Muscle of arm (tissue), 1 donor: ENCODE measurements at regions not wholly inside any gene's neighbourhood (a gene's known extent, or its start where the extent isn't known, plus 50 kb on each side); places are given as distances from the start of the nearest gene placed in this dataset.
"Not testable (repeated sequence)": the region's sequence is repeated elsewhere in the genome, so short reads cannot be mapped to it uniquely, and the experiment has no call there.

Experiments
- DNase-seq: peaks from one replicate; pipeline ENCODE4 v3.0.0-alpha.2; 2013

DNA sequence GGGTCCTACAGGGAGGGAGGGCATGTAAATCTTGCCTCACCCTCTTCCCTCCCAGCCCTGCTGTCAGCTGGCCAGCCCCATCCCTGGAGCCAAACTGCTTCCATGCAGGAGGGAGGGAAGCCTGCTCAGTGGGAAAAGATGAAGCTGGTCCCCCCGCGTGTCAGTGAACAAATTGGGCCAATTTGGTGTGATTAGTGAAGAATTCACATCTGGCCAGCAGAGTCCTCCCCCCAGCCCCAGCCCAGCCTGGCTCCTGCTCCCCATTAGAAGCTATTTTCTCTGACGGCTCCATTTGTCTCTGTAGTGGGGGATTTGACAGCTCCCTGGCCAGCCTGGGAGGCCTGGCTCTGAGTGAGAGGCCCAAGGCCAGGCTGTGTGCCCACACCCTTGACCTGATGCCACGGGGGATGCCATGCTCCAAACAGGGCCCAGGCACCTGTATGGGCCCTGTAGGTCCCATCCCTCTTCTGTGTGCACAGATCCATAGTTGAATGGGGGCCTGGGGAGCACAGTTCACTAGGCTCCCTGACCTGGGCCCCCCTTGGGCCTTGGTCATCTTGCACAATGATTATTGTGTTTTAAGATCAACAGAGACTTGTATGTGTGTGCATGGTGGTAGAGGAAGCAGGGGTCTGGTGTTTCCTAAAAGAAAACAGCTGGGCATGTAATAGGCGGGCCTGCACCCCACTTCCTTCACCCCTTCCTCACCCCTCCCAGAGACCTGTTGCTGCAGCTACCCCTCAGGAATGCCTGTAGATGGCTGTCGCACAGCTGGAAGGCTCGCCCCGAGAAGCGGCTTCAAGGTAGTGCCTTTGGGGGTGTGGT is 50.7 kb upstream of the TAC4 start:
- DNase-seq, result peak; percentile 6

GRCh38 chr17:49899191-49899485 is 51.3 kb upstream of the TAC4 start:
- DNase-seq, result no peak

DNA sequence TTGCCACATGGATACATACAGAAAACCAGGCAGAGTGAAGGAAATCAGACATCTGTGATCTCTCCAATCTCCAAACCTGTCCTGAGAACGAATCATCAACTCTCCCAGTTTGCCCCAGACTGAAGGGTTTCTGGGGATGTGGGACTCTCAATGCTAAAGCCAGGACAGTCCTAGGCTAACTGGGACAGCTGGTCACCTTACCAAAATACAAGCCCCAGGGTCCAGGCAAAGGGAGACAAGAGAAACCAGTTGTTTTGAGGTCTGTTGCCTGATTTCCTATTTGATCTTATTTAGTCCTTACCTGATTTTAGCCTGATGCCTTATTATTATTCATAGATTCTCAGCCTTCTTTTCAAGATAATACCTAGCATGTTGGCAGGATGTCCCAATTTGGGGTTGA is 51.7 kb upstream of the TAC4 start:
- DNase-seq, result no peak

- DNase-seq, result not testable (repeated sequence)
Measured at GRCh38 chr17:49900801-49901200, 52.9 kb upstream of the TAC4 start.

DNA sequence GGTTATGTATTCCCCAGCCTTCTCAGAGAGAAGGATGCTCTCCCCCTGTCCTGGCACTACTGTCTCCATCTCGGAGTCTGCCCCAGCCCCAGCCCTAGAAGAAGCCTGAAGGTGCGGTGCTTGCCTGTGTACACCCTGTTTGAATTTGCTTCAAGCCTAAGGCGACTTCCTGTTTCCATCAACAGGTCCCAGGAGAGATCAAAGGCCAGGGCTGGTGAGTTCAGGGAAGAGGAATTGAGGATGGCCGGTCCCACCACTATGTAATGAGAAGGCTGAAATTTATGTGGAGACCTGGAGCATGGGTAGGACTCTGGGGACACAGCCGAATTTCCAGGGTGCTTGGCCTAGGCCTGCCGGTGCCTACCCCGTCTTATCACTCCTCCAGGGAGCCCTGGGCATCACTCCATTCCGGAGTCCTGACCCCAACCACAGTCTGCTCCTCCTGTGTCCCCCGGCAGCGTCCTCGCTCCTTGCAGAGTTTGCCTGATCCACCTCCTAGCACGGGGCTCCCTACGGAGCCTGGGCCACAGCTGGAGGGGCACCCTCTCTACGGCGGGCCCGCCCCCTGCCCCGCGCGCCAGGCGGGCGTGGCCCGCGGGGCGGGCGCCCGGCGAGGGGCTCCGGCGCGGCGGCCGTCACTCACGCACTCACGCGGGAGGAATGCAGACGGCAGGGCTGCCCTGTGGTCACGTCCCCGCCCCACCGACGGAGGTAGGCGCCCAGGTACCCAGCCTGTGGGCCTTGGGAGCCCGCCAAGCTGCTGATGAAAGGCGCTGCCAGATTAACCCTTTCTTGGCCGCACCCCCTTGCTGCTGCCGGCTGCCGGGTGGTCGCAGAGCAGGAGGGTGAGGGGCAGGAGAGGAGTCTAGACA is 53.8 kb upstream of the TAC4 start:
- DNase-seq, result no peak

- no peak for DNase-seq
Measured at GRCh38 chr17:49903523-49903922, 55.7 kb upstream of the TAC4 start.

GRCh38 chr17:49904893-49905292 is 57.0 kb upstream of the TAC4 start:
- no peak for DNase-seq

DNA sequence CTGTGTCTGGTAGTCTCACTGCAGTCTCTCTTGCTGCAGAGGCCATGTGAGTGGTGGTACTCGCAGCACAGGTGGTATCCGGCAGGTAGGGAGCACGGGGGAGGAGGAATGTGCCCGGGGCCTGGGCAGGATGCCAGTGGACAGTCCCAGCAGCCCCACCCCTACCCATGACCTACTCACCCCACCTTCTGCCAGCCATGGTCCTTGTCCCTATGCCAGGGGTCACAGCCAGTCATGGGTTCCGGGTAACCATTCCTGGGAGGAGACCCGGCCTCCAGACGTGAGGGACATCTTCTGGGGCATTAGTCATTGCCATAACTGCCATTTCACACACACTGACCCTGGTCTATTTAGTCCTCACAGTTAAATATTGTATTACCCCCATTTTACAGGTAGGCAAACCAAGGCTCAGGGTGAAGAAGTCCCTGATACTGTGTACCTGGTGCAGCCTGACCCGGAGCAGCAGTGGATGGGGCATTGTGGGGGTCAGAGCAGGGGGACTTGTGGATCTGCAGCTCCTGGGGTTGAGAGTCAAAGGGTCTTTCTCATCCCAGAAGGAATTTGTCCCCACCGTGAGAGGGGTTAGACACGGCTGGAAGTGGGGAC is 58.8 kb upstream of the TAC4 start:
- no peak for DNase-seq

GRCh38 chr17:49907279-49907678 is 59.4 kb upstream of the TAC4 start:
- DNase-seq, result no peak

DNA sequence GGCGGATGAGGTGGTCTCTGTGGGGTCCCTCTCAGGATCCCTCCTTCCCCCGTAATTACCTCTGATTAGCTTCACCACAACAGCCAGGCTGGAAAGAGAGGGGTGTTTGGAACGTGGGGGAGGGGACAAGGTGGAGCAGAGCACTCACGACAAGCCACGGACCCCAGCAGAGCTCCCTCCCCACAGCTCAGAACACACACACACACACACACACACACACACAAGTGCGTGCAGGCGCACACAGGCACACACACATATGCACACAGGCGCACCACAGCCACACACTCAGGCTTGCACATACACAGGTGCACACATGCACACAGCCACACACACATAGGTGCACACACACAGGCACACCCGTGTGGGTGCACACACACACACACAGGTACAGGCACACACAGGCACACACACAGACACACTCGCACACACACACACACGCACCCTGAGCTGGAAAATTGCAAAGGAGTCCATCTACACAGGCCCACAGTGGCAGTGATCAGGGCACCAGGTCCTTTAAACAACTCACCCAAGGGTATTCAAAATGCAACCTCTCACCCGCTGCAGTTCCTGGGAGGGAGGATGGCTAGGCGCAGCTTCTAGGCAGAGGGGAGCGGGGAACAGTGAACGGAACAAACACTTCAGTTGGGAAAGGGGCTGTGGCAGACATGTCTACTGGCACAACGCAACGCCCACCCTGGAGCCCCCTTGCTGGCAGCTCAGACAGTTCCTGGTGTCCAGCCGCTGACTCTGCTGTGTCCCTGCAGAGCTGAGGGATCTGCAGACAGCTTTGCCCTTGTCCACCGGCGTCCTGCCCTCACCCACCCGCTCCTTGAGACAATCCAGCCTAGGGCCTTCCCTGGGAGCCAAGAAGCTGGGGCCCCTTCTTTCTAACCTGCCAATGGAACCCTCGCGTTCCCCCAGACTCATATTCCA is 59.9 kb upstream of the DLX4 start:
- no peak for DNase-seq

DNA sequence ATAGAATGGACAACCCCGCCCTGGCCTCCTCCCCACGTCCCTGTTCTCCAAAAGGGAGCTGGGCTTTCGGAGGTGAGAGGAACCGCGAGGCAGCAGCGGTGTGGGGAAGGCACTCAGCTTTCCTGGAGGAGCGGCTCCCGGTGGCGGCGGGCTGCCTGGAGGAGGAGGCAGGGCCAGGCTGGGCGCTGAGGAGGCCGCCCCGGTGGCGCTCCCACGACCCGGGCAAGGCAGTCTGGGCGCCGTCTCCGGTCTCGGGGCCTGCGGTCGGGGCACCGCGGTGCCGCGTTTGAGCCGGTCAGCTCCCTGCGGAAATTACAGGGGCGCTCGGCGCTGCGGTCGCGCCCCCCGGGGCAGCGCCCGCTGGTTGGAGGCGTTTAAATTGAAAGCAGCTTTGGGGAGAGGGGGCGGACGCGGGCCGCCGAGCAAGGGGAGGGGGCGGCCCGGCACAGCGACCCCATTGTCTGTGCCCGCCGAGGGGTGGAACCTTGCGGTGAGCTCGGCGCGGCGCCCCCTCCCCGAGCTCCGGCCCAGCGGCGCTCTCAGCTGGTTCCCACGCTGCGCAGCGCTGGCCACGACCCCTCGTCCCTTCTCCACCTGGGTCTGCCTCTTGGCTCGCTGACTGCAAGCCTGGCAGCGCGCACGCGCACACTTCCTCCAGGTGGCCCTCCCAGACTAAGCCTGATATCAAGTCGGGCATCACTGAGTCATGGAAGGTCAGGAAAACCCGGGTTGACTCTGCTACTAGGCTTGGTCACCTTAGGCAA is 58.7 kb upstream of the DLX4 start:
- no peak for DNase-seq

DNA sequence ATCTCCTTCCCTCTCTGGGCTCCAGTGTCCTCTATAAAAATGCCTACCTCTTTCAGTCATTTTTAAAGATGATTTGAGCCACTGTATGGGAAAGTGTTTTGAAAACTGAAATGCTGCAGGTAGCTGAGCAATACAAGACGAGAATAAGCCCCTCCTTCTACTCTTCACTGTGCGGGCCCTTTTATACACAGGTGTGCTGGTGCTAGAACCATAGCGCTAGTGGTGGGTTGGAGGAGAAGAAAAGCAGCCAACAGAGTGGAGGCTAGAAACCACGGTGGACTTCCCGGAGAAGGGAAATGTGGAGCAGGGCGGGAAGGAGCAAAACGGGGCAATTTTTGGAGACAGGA is 58.2 kb upstream of the DLX4 start:
- no peak for DNase-seq

DNA sequence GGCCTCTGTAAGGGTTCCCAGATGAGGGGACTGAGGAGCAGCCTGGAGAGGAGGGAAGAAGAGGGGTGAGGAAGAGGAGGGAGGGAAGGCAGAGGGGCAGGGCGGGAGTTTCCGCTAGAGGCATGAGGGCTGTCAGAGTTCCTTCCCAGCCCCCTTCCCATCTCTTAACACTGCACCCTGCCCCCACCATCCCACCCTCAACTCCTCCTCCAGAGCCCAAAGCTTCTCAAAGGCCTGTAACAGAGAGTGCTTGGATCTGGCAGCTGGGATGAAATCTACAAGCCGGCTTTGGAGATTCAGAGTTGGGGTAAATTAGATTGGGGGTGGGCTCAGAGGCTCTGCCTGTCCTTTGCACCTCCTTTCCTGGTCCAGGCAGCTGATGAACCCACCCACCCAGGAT is 57.3 kb upstream of the DLX4 start:
- DNase-seq, result no peak

DNA sequence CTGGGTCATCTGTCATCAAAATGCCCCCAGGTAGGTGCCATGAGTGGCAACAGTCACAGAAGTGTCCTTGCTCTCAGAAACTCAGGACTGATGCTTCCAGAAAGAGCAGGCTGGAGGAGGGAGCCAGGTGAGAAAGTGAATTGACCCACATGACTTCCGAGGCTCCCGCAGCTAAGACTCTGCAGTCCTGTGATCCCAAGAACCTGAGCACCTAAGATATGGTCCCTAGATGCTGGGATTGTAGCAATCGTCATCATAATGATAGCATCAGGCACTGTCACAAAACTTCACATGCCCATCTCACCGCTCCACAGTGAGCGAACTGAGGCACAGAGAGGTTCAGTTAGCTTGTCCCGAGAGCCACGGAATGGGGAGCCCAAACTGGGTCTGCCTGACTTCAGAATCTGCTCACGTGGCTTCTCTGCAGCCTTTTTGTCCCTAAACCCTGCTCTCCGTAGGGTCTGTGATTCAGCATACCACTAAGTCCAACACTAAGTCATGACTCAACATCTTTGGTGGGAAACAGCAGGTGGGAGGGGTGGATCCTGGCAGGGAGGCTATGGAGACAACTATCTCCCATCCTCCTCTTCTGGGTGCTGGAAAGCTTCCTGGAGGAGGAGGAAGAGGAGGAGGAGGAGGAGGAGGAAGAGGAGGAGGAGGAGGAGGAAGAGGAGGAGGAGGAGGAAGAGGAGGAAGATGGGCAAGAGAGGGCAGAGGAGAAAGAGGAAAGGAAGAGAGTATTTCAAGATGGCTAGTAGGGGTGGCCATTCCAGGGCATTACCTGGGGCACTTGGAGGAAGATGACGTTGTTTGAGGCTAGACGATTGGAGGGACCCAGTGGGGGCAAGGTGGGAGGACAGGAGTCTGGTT is 55.5 kb upstream of the DLX4 start:
- DNase-seq, result no peak

- DNase-seq, result no peak
Measured at GRCh38 chr17:49914096-49914490, 54.9 kb upstream of the DLX4 start.

- no peak for DNase-seq
Measured at GRCh38 chr17:49914664-49915063, 54.3 kb upstream of the DLX4 start.

- DNase-seq, result no peak
Measured at GRCh38 chr17:49915260-49915659, 53.7 kb upstream of the DLX4 start.

DNA sequence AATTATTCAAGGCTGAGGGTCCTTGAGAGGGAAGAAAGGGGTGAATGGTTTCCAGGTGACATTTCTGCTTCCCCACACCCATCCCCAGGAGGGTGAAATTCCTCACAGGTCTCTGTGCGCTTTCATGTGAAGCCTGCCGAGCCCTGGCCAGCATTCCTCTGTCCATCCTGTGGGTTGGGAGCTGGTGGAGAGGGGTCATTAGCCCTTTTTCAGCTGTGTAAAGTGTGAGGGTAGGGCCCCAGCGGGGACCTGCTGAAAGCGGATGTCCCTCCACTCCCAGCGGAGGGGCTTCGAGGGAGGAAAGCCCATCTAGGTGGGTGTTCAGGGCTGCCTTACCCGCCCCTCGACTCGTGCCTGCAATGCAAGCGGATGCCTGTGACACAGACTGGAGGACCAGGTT is 53.3 kb upstream of the DLX4 start:
- no peak for DNase-seq

DNA sequence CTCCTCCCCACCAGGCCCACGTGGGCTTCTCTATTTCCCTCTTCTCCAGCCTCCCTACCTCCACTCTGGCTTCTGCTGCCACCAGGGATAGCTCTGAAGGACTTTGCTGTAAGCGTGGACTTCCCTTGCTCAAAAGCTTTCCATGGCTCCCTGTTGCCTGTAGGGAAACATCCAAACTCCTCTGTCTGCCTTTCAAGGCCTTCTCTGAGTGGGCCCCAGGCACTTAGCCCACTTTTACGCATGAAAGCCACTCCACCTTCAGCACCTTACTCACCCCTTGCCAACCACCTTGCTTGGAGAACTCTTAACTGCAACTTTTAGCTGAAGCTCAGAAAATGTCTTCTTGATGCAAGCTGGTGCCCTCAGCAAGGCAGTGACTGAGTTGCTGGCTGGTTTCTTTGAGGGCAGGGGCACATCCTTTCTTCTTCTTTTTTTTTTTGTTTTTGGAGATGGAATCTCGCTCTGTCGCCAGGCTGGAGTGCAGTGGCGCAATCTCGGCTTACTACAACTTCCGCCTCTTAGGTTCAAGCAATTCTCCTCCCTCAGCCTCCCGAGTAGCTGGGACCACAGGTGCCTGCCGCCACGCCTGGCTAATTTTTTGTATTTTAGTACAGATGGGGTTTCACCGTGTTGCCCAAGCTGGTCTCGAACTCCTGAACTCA is 52.0 kb upstream of the DLX4 start:
- no peak for DNase-seq

- no peak for DNase-seq
Measured at GRCh38 chr17:49918591-49918990, 50.4 kb upstream of the DLX4 start.
